Kidney epithelial cell (primary cell): ENCODE measurements at regions not wholly inside any gene's neighbourhood (a gene's known extent, or its start where the extent isn't known, plus 50 kb on each side); places are given as distances from the start of the nearest gene placed in this dataset.
"Not testable (repeated sequence)": the region's sequence is repeated elsewhere in the genome, so short reads cannot be mapped to it uniquely, and the experiment has no call there.

Source experiments
- DNase-seq: peaks from one replicate; pipeline ENCODE4 v3.0.0-alpha.2; 2010; ENCODE audit warnings: low read depth
- H3K27me3 ChIP-seq: 2 replicates; pipeline ENCODE4 v1.6.0; 2011; ENCODE audit warnings: low read length; ENCODE audit not compliant: control insufficient read depth, insufficient read depth
- H3K36me3 ChIP-seq: 2 replicates; pipeline ENCODE4 v1.5.1; 2011; ENCODE audit warnings: low read length; ENCODE audit not compliant: control insufficient read depth, insufficient read depth
- H3K4me3 ChIP-seq: 2 replicates; pipeline ENCODE4 v1.5.1; 2011; ENCODE audit warnings: low read depth, mild to moderate bottlenecking, control low read depth, low read length
- CTCF ChIP-seq: IDR thresholded peaks from 2 replicates; pipeline ENCODE4 v1.5.1; 2011; ENCODE audit warnings: mild to moderate bottlenecking, moderate library complexity, low read length, control low read depth, inconsistent platforms; ENCODE audit not compliant: insufficient read depth, poor library complexity, severe bottlenecking

DNA sequence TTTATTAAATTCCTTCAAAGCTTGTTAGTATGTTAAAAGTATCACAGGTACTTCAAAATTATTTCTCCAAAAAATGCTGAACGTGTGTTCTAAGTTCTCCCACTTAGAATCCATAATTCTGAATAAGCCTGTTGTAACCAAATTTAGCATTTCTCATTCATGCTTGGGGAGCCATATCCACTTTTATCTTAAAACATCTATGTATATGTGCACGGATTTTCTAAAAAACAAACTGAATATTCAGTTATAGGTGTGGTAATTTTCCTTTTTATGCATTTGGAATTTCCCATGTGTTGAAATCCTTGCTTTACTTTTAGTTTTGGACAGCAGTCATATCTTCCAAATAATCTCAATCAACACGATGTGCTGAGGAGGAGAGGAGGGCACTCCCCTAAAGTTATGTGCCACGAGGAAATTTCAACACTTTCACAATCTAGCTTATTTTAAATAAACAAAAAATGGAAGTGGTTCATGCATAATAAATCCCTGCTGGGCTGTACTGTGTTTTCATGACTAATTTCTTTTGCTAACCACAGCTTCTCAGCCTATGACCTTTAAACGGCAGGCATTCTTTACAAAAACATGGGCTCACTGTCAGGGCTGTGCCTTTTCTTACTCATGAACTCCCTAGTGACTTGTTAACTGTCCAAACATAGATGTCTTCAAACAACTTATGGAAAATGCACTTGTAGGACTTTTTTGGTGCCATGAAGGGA, 380.3 kb upstream of the SEMA3C start:
- DNase-seq, result peak; percentile 75
- no peaks in the 10 kb centered on the region for H3K27me3 ChIP-seq
- no peaks in the 10 kb centered on the region for H3K36me3 ChIP-seq
- H3K4me3 ChIP-seq, result no peak overlapping the region
- TF ChIP-seq CTCF, result no peak

DNA sequence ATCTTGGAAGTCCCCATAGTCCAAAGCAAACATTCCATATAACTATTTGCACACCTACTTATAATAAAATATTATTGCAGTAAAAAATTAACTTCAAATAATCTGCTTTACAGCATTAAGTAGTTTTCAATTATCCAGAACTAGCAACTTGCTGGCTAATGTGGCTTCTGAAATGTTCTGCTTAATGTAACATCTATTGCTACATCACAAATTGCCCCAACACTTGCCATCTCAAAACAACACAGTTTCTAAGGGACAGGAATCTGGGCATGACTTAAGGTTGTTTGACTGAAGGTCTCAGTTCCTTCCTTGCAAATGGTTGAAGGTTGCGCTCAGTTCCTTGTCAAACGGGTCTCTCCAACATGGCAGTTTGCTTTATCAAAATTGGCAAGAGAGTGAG, 378.5 kb upstream of the SEMA3C start:
- Histone ChIP-seq H3K27me3 (no peaks in the 10 kb centered on the region), H3K4me3 (no peak overlapping the region), H3K36me3 (no peaks in the 10 kb centered on the region)
- DNase-seq, result no peak
- no peak for TF ChIP-seq CTCF

DNA sequence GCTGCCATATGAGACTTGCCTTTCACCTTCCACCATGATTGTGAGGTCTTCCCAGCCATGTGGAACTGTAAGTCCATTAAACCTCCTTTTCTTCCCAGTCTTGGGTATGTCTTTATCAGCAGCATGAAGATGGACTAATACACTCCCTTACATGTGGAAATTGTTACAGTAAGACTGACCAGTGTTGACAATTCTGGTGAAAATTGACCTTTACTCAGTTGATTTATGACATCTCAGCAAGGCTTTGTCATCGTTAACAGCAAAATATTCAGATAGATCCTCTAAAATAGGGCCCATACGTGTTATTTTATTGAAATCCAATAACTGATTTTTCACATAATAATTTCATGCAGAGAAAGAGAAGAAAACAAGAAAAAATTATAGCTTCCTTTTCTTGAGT, 377.9 kb upstream of the SEMA3C start:
- DNase-seq, result no peak
- TF ChIP-seq CTCF, result no peak
- H3K36me3 ChIP-seq, result no peaks in the 10 kb centered on the region
- no peaks in the 10 kb centered on the region for H3K27me3 ChIP-seq
- no peak overlapping the region for H3K4me3 ChIP-seq

DNA sequence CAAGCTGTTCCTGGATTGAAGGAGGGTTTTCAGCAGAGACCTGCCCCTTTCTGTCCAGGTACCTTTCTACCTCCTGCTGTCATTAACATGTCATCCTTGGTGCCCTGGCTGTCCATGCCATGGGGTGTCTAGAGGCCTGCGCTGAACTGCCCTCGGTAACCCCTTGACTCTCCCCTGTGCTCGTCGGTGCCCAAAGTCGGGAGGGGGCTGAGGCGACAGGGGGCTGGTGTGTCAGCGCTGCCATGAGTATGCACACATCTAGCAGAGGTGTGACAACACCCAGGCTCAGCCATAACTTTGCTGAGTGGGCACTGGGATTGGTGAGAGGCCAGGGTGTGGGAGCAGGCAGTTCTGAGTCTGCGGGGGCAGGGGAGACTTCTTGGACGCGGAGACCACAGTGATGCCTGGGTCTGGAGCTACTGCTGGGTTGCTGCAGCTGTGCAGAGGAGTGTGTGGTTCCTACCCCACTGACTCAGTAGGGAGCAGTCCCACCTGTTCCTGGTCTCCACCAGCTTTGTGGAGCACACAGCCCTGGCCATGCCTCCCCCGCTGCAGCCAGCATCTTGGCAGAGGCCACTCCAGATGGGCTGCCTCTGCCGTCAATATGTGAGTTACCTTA, 376.2 kb upstream of the SEMA3C start:
- no peak for DNase-seq
- Histone ChIP-seq H3K36me3 (no peaks in the 10 kb centered on the region), H3K4me3 (no peak overlapping the region), H3K27me3 (no peaks in the 10 kb centered on the region)
- TF ChIP-seq CTCF, result no peak

DNA sequence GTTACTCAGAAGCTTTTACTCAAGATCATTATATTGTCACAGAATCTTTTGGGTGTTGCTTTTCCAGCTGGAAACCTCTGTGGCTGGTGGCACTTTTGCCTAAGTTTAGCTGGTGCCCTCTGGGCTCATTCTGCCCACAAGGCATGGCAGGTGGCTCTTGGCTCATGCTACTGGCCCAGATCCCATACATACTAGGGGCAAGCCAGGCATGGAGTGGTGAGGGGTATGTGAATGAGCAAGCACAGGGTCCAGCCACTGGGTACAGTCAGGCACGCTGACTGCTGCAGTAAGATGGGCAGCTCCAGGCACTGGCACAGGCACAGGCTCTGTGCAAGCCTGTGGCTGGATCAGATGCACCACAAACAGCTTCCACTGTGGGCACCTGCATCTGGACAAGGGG, 375.0 kb upstream of the SEMA3C start:
- H3K36me3 ChIP-seq, result no peaks in the 10 kb centered on the region
- TF ChIP-seq CTCF, result no peak
- no peak overlapping the region for H3K4me3 ChIP-seq
- no peaks in the 10 kb centered on the region for H3K27me3 ChIP-seq
- no peak for DNase-seq

DNA sequence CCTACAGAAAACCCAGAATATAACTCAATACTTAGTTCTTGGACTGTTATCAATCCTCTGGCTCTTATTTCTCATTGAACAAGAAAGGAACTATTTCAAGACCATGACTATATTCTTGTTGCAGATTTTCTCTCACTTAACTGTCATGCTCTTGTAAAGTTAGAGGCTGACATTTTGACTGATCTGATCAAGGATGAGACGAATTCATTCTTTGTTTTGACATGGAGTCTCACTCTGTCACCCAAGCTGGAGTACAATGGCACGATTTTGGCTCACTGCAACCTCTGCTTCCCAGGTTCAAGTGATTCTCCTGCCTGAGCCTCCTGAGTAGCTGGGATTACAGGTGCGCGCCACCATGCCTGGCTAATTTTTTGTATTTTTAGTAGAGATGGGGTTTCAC, 367.9 kb upstream of the SEMA3C start:
- DNase-seq, H3K36me3 ChIP-seq, H3K27me3 ChIP-seq, H3K4me3 ChIP-seq: not testable (repeated sequence)
